ENCODE measurements at regions not wholly inside any gene's neighbourhood (a gene's known extent, or its start where the extent isn't known, plus 50 kb on each side); places are given as distances from the start of the nearest gene placed in this dataset.

GRCh38 chr7:17460665-17461064 lies 162.2 kb downstream of the AHR start:
- H2AFZ ChIP-seq (ENCODE audit: low read depth, low read length, poor library complexity, severe bottlenecking), result no peak overlapping the region
- H3K27me3 ChIP-seq (ENCODE audit: insufficient read depth, low read length), result no peaks in the 10 kb centered on the region
- H3K36me3 ChIP-seq (ENCODE audit: control insufficient read depth in 1 of 2, insufficient read depth in 2 of 2, low read length in 2 of 2), result no peaks in the 10 kb centered on the region
- ChIA-PET RAD21 (ENCODE audit: low non-redundant PET in 1 of 2, low total read pairs in 2 of 2, uncharacterized antibody in 2 of 2, unreplicated experiment in 2 of 2) (no interaction called here), POLR2A (no interaction called here), CTCF (no interaction called here)
- no peak overlapping the region for H3K9ac ChIP-seq (ENCODE audit: low read length)
- H3K4me2 ChIP-seq (ENCODE audit: low read length), result no peak overlapping the region
- no peaks in the 10 kb centered on the region for H3K9me3 ChIP-seq (ENCODE audit: control insufficient read depth in 1 of 2, insufficient read depth in 1 of 2, low read depth in 1 of 2, low read length in 2 of 2)
- no peak for TF ChIP-seq RAD21 (IDR thresholded peaks at IDR 0.05; ENCODE audit: low read depth)
- TF ChIP-seq JUND (IDR thresholded peaks at IDR 0.05), result no peak
- no peak for TF ChIP-seq MAX (IDR thresholded peaks at IDR 0.05)
- no peak for TF ChIP-seq POLR2AphosphoS5 (IDR thresholded peaks at IDR 0.05; ENCODE audit: low read depth, low read length)
- no peak for TF ChIP-seq EZH2phosphoT487 (IDR thresholded peaks at IDR 0.05; ENCODE audit: borderline replicate concordance)
- TF ChIP-seq ELF1 (IDR thresholded peaks at IDR 0.05; ENCODE audit: borderline replicate concordance, low read depth), result no peak
- no peak for TF ChIP-seq EZH2 (IDR thresholded peaks at IDR 0.05)
- no peak for TF ChIP-seq FOSL1 (IDR thresholded peaks at IDR 0.05; ENCODE audit: low read depth)
- no peak for TF ChIP-seq POLR2A (IDR thresholded peaks at IDR 0.05; ENCODE audit: borderline replicate concordance, extremely low read depth, insufficient read depth, insufficient read length)
- TF ChIP-seq CTCF (IDR thresholded peaks at IDR 0.05 in 2 of 3, conservative IDR thresholded peaks at IDR 0.05 in 1 of 3; ENCODE audit: borderline replicate concordance in 1 of 3, insufficient read depth in 1 of 3, low read depth in 2 of 3, low read length in 2 of 3), result no peak
- TF ChIP-seq TCF7L2 (IDR thresholded peaks at IDR 0.05; ENCODE audit: borderline replicate concordance, extremely low read depth, insufficient read depth, insufficient read length), result no peak
- no peak for TF ChIP-seq REST (IDR thresholded peaks at IDR 0.05; ENCODE audit: low read depth)
- TF ChIP-seq CEBPB (IDR thresholded peaks at IDR 0.05; ENCODE audit: low read depth), result no peak
- TF ChIP-seq ZNF274 (IDR thresholded peaks at IDR 0.05; ENCODE audit: low read depth, low read length), result no peak
- TF ChIP-seq SRF (IDR thresholded peaks at IDR 0.05; ENCODE audit: low read depth), result no peak
- TF ChIP-seq ZFX (IDR thresholded peaks at IDR 0.05), result no peak
- no peak for TF ChIP-seq CBX3 (IDR thresholded peaks at IDR 0.05; ENCODE audit: low read depth)
- TF ChIP-seq YY1 (IDR thresholded peaks at IDR 0.05; ENCODE audit: extremely low read depth, insufficient replicate concordance, low read depth, low read length), result no peak
- TF ChIP-seq SIN3A (IDR thresholded peaks at IDR 0.05; ENCODE audit: low read depth), result no peak
- no peak for TF ChIP-seq SP1 (IDR thresholded peaks at IDR 0.05; ENCODE audit: low read depth)
- H3K9me2 ChIP-seq (ENCODE audit: insufficient read depth), result no peaks in the 10 kb centered on the region
- H4K20me1 ChIP-seq (ENCODE audit: insufficient read depth), result no peaks in the 10 kb centered on the region
- intact Hi-C loops (cut with micrococcal nuclease), result no loop called here
- H3K4me3 ChIP-seq (replicated peaks in 1 of 2; ENCODE audit: low read depth in 1 of 2, low read length in 2 of 2), result no peak overlapping the region
- DNase-seq (ENCODE audit: low read depth, low spot score), result no peak
- H3K79me2 ChIP-seq (ENCODE audit: insufficient read depth, low read length), result no peaks in the 10 kb centered on the region
- BruUV-seq (replicated peaks), result no TSS peak
- H3K27ac ChIP-seq (ENCODE audit: low read depth, low read length), result no peak overlapping the region
- H3K4me1 ChIP-seq (ENCODE audit: control insufficient read depth in 1 of 2, insufficient read depth in 2 of 2, low read length in 2 of 2), result peaks cover 2 to 5% of the 10 kb centered on the region in 2 experiments; a peak in 2 of 4 replicates
- no peak for ATAC-seq
